Stimulated activated naive CD4-positive, alpha-beta T cell (primary cell): ENCODE measurements at regions not wholly inside any gene's neighbourhood (a gene's known extent, or its start where the extent isn't known, plus 50 kb on each side); places are given as distances from the start of the nearest gene placed in this dataset.

ENCODE experiments used
- DNase-seq, 6 experiments: peaks; one replicate each; lab custom pipeline; 2025; lab: John Stamatoyannopoulos, UW

DNA sequence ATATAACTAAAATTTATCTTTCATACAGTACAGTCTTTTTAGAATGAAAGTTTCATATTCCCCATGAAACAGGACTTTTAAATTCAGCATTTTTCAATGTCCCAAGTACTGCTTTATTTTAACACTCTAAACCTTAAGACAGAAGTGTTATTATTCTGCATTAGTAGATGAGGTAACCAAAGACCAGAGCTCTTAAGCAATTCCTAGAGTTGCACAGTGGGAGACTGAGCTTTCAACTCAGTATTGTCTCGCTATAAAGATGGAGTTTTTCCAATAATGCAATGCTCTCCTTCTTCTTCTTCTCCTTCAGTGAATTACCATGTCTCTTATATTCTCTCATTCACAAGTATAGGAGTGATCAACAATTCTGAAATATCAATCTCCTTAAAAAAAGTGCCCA, 479.7 kb downstream of the CETN3 start:
- DNase-seq = no peak

DNA sequence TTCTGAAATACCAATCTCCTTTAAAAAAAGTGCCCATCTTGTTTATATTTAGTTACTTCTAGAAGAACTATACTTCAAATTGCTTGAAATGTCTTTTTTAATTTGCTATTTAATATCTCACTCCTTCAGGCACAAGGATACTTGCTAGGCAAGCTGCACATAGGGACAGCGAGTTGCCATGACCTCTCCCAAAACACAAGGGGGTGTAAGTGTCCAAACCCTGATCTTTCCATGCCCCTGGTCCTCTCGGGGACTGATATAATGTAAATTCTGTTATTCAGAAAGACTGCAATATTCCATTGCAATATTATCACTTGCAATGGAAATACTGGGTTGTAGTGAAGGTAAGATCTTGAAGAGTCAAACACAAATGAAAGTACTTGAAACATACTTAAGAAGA, 480.4 kb downstream of the CETN3 start:
- DNase-seq = no peak

DNA sequence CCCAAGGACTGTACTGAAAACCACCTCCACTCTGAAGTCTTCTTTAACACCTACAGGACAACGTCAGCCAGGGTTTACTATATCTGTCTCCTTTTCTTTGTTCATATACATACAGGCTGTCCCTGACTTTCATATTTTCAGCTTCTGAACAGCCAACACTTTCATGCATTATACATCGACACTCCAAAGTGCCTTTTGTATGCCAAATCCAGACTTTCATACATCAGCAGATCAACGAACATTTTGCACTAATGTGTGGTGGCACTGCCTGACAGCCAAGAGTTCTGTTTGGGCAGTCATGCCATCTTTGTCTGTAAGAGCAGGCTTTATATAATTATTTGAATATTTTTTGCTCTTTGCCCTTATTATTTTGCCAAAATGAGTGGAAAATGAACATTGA, 487.4 kb downstream of the CETN3 start:
- DNase-seq = no peak

DNA sequence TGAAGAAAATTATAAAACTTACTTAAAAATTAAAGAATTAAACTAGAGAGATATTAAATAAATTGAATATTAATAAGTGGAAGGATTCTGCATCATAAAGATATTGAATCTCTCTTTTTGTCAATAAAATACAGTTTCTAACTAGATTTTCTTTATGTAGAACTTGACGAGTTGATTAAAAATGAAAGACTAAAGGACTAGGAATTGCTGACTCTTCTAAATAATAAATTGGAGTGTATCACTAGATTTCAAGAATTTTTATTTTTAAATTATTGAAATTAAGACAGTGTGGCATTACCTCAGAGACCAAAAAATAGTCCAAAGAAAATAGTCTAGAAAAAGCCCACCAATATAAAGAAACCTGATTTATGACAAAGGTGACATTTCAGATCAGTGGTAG, 492.4 kb downstream of the CETN3 start:
- no peak for DNase-seq

DNA sequence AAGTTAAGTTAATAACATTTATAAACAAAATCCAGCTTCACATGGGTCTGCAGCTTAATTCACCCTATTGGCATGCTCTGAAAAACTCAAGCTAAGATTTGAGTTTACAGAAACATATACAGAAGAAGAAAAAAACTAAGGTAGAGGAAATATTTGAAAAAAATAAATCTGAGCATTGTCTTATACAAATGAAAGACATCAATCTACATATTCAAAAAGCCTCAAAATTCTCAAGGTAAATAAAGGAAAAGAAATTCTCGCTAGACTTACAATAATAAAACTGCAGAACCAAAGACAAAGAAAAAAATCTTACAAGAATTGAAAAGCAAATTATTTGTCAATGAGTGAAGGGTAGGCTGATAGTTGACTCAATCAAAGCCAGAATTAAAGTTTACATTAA, 493.4 kb downstream of the CETN3 start:
- DNase-seq = no peak

DNA sequence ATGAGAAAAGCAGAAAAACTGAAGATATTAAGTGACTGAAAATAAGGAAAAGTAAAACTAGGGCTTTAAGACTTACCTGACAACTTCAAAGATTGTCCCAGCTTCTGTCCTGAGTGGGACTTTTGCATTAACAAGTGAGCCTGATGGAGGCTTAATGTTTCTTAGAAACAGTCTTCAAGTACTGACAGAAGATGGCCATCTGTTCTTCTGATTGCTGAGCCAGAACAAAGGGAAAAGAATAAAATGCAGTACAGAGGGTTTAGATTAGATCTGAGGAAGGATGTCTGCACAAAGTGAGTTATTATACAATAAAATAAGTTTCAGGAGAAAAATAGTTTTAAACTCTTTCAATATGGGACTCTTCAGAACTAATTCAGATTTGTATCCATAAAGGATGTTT, 500.7 kb downstream of the CETN3 start:
- DNase-seq = no peak

DNA sequence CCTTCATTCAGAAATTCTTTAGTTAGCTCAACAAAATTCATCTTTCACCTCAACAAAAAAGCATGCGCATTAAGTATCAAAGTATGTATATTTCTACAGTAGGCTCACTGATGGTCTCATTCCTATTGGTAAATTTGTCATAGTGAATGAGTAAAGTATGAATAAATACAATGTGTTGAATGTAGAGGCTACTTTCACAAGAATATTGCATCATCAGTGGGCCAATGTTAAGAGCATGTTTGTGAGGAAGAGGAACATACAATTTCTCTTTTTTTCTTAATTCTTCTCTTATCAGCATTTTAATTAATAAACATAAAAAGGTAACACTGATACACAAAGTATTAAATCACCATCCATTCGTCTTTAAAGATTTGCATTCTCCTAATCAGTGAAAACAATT, 505.1 kb downstream of the CETN3 start:
- DNase-seq = no peak

DNA sequence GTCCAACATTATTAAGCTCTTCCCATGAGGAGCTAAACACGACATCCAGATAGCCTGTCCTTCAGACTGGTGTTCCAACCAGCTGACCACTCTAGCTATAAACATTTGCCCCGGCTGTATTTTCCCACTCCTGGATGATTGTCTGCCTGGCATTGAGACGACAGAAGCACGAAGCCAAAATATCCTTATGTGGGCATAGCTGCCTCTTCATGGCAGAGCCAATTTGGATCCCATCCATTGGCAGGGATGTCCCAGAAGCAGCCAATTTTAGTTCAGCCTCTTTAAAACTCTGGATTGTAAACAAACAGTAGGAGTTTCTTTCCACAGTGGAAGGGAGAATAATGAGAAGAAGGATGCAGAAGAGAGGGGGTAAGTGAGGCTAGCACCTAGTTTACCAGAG, 507.6 kb downstream of the CETN3 start:
- no peak for DNase-seq

DNA sequence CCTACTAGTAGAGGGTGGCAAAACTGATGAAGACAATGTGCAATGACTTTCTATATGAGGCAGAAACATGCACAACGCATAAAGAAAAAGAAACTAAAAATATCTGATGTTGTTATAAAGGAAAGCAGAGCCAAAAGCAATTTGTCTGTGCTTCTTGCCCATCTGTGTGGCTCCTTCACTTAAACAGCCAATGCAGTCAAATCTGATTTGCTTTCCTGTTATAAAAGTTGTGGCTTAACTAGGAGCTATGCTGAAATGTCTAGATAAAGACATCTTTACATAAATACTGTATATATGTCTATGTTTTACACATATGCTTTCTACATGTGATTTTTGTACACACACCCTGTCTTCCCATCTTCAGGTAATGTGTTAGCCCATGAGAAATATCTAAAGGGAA, 508.2 kb downstream of the CETN3 start:
- DNase-seq = no peak

DNA sequence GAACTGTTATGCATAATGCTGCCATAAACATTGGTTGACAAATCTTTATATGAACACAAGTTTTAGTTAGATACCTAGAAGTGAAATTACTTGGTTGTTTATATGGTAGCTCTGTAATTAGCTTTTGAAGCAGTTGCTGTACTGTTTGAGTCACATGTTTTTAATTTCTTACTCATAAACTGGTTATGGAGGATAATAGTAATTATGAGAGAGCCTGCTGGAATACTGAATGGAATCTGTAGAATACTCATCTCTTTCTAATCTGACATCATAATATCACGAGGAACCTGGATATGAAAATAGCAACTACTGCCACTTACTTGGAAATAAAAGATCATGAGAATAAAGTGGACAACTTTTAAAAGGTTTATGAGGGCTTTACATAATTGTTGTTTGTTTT, 509.2 kb downstream of the CETN3 start:
- no peak for DNase-seq

DNA sequence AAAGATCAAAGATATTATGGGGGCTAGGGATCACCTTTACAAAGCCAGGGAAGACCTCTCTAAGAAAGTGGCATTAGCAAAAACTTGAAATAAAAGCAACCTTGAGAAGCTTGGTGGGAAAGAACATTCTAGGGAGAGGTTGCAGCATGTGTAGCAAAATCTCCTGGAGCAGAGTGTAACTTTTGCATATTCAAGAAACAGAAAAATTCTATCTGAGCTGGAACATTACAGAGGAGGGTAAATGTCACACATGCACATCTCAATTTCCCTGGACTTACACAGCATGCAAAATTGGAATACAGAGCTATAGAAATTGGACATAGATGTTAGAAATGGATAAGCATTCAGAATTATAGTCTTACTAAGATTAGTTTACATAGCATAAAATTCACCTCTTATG, 510.0 kb downstream of the CETN3 start:
- no peak for DNase-seq

DNA sequence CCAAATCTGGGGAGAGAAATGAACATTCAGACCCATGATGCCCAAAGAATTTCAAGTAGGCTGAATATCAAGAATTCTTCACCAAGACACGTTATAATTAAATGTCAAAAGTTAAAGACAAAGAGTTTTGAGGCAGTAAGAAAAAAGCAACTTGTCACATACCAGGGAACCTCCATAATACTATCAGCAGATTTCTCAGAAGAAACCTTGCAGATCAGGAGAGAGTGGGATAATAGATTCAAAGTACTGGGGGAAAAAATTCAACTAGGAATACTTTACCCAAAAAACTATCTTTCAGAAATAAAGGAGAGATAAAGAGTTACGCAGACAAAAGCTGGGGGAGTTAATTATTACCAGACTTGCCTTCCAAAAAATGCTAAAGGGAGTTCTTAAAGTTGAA, 516.0 kb downstream of the CETN3 start:
- no peak for DNase-seq

DNA sequence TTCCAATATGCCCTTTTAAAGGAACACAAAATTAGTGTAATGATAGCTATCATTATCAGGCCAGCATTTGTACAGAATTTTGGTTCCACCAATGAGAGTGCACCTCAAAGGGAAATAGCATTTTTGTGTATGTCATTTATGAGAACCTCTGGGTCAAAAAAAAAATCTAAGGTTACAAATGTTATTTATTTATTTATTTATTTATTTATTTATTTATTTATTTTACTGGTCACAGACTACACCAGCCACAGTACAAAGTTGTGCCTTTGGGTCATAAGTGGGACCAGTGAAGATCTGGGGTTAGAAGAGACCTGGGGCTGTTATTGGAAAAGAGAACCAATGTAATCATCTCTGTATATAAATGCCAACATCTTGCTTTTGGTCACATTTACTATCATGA, 523.9 kb downstream of the CETN3 start:
- DNase-seq = no peak

DNA sequence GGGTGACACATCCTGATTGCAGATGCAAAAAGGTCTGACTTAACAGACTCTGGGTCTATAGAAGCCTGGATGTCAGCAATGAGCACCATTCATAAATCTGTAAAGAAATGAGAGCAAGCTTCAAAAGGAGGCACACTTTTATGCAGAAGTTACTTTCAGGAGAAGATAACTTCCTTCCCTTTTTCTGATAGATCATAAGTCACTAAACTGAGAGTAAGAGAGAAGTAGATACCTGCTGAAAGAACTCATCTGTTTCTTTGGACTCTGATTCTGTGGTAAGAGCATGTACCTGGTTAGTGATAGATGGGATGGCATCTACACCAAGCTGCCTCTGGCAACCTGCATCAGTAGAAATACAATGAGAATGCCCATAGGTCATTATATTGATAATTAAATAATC, 525.6 kb downstream of the CETN3 start:
- DNase-seq = no peak

DNA sequence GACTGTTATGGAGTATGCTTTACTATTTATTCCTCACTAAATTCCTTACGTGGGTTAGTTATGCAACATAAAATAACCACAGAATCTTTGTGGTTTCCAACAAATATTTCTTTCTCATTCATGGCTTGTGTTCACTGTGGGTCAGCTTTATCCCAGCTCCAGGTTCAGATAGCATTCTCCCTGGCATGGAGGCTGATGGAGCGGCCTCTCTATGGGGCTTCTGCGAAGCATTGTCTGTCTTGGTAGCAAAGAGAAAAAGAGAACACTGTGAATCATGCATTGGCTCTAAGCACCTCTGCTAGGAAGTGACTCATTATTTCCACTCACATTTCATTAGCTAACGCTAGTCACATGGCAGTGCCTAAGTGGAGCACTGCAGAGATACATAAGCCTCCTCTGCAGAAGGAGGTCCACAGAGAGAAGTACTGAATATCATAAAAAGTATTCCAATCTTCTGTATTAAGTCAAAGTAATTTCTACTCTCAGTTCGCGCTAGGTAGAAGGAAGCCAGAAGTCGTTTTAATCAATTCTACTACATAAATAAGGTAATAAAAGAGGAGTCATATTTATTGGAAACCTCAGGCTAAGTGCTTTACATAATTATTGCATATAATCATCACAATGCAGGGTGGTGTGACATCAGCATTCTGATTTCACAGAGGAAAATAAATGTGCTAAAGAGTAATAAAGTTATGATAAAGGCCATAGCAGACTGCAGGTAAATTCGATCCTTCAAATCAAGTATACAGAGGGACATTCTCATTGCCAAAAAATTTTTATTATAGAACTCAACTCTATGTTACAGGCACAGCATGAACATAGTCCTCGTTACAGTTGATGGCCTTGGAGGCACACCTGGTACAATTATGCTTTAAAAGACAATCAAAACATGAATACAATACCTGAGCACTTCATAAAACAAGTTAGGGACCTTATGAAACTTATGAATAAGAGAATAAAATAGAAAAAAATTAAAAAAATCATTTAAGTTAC, 531.1 kb downstream of the CETN3 start:
- DNase-seq = no peak

DNA sequence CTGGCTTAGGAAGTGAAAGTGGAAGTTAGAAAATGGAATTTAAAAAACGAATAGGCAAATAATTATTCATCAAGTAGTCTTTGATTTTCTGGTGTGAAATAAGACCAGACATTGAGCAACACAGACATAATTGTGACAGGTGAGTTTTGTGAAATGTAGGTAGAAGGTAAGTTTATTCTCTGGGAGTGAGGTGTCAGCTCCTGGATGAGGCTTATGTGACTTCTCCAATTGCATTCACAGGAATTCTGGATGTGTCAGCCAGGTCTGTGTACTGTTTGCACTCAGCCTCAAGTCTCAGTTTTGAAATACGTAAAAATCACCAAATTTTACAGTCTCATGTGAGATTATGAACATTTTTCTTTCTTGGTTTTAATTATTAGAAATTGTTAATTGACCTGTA, 537.6 kb downstream of the CETN3 start:
- DNase-seq = no peak

DNA sequence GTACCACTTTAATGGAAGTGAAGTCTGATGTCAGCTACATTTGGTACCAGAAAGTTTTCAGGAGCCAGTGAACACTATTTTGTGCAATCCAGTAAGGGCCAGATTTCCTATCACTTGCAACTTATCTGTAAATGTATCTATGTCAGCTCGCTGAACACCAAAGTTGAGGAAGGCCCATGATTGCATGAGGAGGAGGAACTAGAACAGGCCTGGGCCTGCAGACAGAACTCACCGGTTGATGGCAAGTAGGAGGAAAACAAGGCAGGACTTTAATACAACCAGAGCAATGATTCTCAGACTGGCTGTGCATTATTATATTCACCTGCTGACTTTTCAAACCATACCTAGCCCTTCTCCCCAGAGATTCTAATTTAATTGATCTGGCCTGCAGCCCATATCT, 540.2 kb downstream of the CETN3 start:
- DNase-seq = no peak

DNA sequence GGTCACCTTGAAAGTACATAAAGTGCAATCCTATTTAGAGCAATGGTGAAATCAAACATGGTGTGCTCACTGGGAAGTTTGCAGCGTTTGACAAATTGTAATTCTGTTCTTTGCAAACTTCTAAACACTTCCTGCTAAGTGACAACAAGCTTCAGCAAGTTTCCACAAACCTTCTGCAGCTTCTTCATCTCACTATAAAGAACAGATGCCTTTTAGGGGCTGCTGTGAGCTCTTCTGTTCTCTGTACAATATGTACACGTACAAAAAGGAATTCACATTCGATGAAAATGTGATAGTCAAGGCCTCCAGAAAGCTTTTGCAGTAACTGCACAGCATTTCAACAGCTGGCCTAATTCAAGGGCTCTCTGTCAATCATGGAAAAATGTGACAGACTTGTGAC, 543.1 kb downstream of the CETN3 start:
- DNase-seq = no peak

DNA sequence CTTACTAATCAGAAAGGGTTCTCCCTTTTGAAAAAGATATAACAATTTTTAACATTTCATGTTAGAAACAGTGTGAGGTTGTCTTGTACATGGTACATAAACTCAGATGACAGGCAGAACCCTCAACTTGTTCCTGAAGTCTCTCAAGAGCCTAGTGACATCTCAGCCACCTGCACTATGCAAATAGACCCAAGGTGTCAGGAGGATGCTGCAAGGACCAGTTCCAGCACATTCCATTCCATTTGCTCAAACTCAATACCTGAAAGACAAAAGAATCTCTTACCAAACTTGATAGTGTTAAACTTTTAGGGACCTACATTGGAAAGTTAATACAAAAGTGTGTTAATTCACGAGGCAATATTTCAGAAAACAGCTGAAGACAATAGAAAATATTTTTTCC, 544.6 kb downstream of the CETN3 start:
- no peak for DNase-seq

DNA sequence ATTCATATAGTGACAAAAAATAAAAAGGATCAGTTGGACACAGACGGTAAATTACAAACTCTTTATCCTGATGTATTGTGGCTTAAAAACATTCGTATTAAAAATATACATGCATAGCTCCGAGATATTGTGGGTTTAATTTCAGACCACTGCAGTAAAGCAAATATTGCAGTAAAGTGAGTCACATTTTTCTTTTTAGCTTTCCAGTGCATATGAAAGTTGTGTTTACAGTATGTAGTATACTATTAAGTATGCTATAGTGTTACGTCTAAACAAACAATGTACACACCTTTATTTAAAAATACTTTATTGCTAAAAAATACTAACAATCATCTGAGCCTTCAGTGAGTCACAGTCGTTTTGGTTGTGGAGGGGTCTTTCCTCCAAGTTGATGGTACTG, 551.8 kb downstream of the CETN3 start:
- no peak for DNase-seq

DNA sequence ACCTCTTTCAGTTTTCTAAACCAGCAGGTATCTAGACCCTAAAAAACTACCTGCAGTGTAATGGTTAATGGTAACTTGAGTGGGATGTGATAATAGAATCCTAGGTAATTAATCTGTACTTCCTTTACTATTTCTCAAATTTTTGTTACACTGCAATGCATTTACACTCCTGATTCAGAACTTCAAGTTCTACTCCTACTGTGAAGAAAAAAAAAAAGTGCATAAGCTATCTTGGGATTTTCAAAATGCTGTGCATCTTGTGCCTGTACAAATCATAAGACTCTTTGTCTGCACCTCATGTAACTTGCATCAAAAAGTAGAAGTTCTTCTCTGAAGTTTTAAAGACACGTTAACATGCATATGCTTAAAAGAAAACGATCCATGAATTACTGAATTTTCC, 554.1 kb downstream of the CETN3 start:
- no peak for DNase-seq

DNA sequence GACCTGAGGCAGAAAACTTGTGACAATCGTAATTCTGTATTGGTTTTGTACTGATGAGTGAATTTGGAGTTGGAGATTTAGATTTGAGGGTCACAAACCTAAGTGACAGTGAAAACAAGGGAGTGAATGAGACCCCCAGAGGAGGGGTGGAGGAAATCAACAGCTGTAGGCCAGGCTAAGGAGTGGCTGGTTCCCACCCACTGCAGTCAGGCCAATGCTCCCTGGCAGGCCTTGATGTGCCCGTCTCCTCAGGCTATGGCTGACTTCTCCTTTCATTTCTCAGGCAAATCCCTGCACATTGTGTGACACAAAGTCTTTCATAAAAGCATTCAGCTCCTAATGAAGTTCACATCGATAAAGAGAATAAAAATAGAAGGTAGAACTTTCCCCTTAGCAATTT, 557.6 kb downstream of the CETN3 start:
- DNase-seq = no peak

DNA sequence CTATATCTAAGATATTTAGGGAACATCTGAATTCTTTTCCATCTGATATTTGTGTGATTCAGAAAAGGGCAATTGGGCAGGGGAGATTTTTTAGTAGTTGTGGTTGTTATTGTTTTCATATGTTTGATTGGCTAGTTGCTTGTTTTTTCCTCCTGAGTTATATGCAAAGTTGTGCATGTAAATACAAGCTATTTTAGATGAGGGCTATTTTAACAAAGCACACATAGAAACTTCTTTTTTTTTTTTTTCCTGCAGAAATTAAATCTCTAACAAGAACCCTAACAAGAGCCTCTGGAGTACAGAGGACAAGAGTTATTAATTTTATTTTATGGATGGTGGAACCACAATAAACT, 559.1 kb downstream of the CETN3 start:
- DNase-seq = no peak

DNA sequence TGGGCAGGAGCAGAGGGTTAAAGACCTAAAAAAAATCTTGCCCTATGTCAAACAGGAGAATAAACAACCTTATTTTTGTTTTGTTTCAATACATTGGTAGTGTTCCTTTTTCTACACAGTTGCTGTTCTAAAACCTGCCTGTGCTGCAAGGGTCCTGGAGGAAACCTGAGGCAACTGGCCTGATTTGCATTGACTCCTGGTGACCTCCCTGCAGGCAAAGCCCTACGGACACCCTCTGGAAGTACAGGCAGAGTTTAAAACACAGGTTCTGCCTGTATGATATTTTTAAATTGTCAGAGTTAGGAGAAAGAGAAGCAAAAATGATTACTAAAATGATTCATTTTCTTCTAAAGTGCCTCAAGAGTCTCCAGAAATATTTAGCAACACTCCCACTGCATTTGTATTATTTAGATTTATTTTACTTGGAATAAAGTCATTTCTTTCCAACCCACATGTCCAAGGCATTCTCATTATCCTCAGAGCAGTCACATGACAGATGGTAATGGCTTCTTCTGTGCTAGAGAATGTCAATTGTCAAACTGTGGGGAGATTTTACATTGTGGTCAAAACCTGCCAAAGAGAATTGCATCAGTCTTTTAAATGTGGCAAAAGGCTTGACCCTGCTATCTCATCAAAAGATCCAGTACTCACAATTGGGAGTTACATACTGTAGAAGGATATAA, 559.6 kb downstream of the CETN3 start:
- DNase-seq = no peak
